ENCODE measurements at regions not wholly inside any gene's neighbourhood (a gene's known extent, or its start where the extent isn't known, plus 50 kb on each side); places are given as distances from the start of the nearest gene placed in this dataset.
"Not testable (repeated sequence)": the region's sequence is repeated elsewhere in the genome, so short reads cannot be mapped to it uniquely, and the experiment has no call there.

DNA sequence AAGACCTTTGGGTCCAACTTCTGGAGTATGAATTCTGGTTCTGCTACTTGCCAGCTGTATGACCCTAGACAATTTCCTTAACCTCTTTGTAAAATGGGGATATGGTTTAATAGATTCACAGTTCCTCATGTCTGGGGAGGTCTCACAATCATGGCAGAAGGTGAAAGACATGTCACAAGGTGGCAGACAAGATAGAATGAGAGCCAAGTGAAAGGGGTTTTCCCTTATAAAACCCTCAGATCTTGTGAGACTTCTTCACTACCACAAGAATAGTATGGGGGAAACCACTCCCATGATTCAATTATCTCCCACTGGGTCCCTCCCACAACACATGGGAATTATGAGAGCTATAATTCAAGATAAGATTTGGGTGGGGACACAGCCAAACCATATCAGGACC lies 63.9 kb upstream of the NRIP1 start:
- not testable (repeated sequence) for H3K4me1 ChIP-seq (ENCODE audit: control insufficient read depth, insufficient read depth, low read length, poor library complexity, severe bottlenecking); H3K4me1 Mint-ChIP-seq; DNase-seq; H3K36me3 ChIP-seq (ENCODE audit: control insufficient read depth, insufficient read depth, low read length); H3K27me3 ChIP-seq (ENCODE audit: control insufficient read depth, insufficient read depth, low read length); H3K4me3 ChIP-seq (ENCODE audit: low read depth, low read length); H3K9me3 ChIP-seq (ENCODE audit: control insufficient read depth in 2 of 2, low read length in 2 of 2); H3K9me3 Mint-ChIP-seq; H3K36me3 Mint-ChIP-seq; ATAC-seq (ENCODE audit: low read depth in 2 of 2); H3K27ac Mint-ChIP-seq; H3K4me3 Mint-ChIP-seq; H3K27ac ChIP-seq (ENCODE audit: insufficient read depth, low read length, poor library complexity, severe bottlenecking)
- H3K27me3 Mint-ChIP-seq = peaks cover 13% of the 10 kb centered on the region

DNA sequence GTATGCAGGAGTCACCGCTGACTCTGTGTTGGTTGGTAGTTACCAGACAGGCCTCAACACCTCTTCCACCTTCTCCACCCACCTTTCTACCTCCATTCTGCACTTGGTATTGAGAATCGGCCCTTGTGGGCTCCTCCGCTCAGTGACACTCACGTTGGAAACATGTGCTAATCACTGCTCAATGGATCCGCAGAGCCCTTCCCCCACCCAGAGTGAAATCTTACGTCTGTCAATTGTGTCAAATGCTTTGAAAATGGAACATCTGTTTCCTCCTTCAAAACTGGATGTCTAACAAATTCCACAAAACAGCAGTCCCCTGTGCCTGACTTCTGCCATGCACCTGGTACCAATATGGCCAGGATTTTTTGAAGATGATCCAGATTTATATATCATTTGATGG lies 65.5 kb upstream of the NRIP1 start:
- no peaks in the 10 kb centered on the region for H3K36me3 Mint-ChIP-seq
- no peaks in the 10 kb centered on the region for H3K4me1 Mint-ChIP-seq
- H3K4me3 Mint-ChIP-seq = no peak overlapping the region
- H3K9me3 Mint-ChIP-seq = peaks cover 0 to 4% (median 0%) of the 10 kb centered on the region in 7 donors
- ATAC-seq (ENCODE audit: low read depth in 2 of 2) = no peak
- no peaks in the 10 kb centered on the region for H3K9me3 ChIP-seq (ENCODE audit: control insufficient read depth in 2 of 2, low read length in 2 of 2)
- no peaks in the 10 kb centered on the region for H3K36me3 ChIP-seq (ENCODE audit: control insufficient read depth, insufficient read depth, low read length)
- H3K27me3 Mint-ChIP-seq = peaks cover 9% of the 10 kb centered on the region
- H3K27ac Mint-ChIP-seq = no peak overlapping the region
- H3K27ac ChIP-seq (ENCODE audit: insufficient read depth, low read length, poor library complexity, severe bottlenecking) = no peak overlapping the region
- no peaks in the 10 kb centered on the region for H3K27me3 ChIP-seq (ENCODE audit: control insufficient read depth, insufficient read depth, low read length)
- DNase-seq = no peak
- H3K4me3 ChIP-seq (ENCODE audit: low read depth, low read length) = no peak overlapping the region
- H3K4me1 ChIP-seq (ENCODE audit: control insufficient read depth, insufficient read depth, low read length, poor library complexity, severe bottlenecking) = no peaks in the 10 kb centered on the region

DNA sequence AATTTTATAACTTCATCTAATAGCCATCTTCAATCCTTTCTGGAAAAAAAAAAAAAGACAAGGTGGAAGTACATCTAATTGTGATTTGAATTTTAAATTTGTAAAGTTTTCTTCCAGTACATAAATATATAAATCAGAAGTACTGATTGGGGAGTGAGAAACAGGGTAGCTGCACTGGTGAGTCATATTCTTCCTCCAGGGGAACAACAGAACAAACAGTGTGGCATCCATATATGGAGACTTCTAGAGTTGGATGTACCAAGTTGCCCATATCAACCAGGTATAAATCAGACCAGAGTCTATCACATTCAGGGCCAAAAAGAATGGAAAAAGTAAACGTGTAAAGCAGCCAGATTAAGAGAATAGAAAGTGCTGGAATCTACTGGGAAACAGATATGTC lies 66.0 kb upstream of the NRIP1 start:
- DNase-seq (no peak), ATAC-seq (ENCODE audit: low read depth in 2 of 2) (no peak)
- Histone ChIP-seq H3K4me3 (ENCODE audit: low read depth, low read length) (no peak overlapping the region), H3K27ac (ENCODE audit: insufficient read depth, low read length, poor library complexity, severe bottlenecking) (no peak overlapping the region), H3K9me3 (ENCODE audit: control insufficient read depth in 2 of 2, low read length in 2 of 2) (no peaks in the 10 kb centered on the region), H3K36me3 (ENCODE audit: control insufficient read depth, insufficient read depth, low read length) (no peaks in the 10 kb centered on the region), H3K4me1 (ENCODE audit: control insufficient read depth, insufficient read depth, low read length, poor library complexity, severe bottlenecking) (no peaks in the 10 kb centered on the region), H3K27me3 (ENCODE audit: control insufficient read depth, insufficient read depth, low read length) (no peaks in the 10 kb centered on the region)
- Mint-ChIP-seq H3K27me3 (peaks cover 9% of the 10 kb centered on the region), H3K9me3 (peaks cover 0 to 4% (median 0%) of the 10 kb centered on the region in 7 donors), H3K36me3 (no peaks in the 10 kb centered on the region), H3K4me1 (no peaks in the 10 kb centered on the region), H3K4me3 (no peak overlapping the region), H3K27ac (no peak overlapping the region)

DNA sequence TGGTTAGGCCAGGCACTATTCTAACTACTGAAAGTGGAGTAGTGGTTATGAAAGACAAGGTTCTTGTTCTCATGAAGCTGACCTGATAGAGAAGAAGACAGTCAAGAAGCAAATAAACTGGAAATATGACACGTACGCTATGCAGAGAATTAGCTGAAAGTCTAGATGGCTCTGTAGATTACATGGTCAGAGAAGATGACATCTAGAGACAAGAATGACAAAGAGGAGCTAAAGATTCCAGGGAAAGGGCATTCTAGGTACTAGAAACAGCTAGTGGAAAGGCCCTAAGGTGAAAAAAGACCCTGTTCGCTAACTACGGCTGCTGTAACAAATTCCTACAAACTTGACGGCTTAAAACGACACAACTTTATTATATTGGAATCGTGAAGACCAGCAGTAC lies 68.0 kb upstream of the NRIP1 start:
- H3K27me3 ChIP-seq (ENCODE audit: control insufficient read depth, insufficient read depth, low read length) = no peaks in the 10 kb centered on the region
- no peak for DNase-seq
- H3K4me1 ChIP-seq (ENCODE audit: control insufficient read depth, insufficient read depth, low read length, poor library complexity, severe bottlenecking) = no peaks in the 10 kb centered on the region
- Mint-ChIP-seq H3K4me3 (no peak overlapping the region), H3K4me1 (no peaks in the 10 kb centered on the region), H3K36me3 (no peaks in the 10 kb centered on the region), H3K27me3 (peaks cover 9% of the 10 kb centered on the region), H3K9me3 (peaks cover 0 to 4% (median 0%) of the 10 kb centered on the region in 7 donors), H3K27ac (no peak overlapping the region)
- H3K4me3 ChIP-seq (ENCODE audit: low read depth, low read length) = no peak overlapping the region
- no peak for ATAC-seq (ENCODE audit: low read depth in 2 of 2)
- no peaks in the 10 kb centered on the region for H3K9me3 ChIP-seq (ENCODE audit: control insufficient read depth in 2 of 2, low read length in 2 of 2)
- H3K36me3 ChIP-seq (ENCODE audit: control insufficient read depth, insufficient read depth, low read length) = no peaks in the 10 kb centered on the region
- H3K27ac ChIP-seq (ENCODE audit: insufficient read depth, low read length, poor library complexity, severe bottlenecking) = no peak overlapping the region

DNA sequence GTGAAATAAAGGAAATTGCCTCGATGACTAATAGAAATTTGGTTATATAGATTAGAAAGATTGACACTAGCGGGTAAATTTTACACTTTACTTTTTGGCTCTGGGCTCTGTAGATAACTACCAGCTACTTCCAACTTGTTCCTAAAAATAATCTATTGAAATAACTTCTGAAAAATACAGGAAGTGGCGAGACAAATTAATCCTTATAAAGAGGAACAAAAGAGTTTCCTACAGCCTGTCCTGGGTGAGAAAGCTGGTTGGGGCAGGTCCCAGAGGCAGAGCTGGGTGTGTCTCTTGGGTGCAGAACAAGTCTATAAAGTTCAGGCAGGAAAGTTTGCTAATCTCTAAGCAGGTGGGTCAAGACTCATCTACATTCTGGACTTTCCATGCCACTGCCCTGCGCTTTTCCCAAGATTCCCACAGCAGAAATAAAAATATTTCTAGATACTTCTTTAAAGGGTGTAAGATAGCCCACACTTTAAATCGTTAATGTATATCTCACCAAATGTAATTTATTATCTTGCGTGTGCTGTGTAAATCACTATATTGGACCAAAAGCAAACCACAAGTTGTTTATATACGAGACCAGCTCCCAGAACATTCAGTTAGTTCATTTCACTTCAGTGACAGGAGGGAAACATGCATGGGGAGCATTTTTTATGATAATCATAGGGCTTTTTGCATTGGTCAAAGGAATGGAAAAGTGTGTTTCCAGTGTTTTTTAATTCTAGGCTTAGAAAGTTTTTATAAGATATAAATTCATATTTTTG lies 70.1 kb upstream of the NRIP1 start:
- no peaks in the 10 kb centered on the region for H3K27me3 ChIP-seq (ENCODE audit: control insufficient read depth, insufficient read depth, low read length)
- no peak overlapping the region for H3K4me3 ChIP-seq (ENCODE audit: low read depth, low read length)
- Mint-ChIP-seq H3K4me3 (no peak overlapping the region), H3K36me3 (no peaks in the 10 kb centered on the region), H3K27ac (no peak overlapping the region), H3K9me3 (peaks cover 0 to 3% (median 0%) of the 10 kb centered on the region in 7 donors), H3K27me3 (peaks cover 6% of the 10 kb centered on the region), H3K4me1 (no peaks in the 10 kb centered on the region)
- no peak overlapping the region for H3K27ac ChIP-seq (ENCODE audit: insufficient read depth, low read length, poor library complexity, severe bottlenecking)
- ATAC-seq (ENCODE audit: low read depth in 2 of 2) (no peak), DNase-seq (no peak)
- no peaks in the 10 kb centered on the region for H3K4me1 ChIP-seq (ENCODE audit: control insufficient read depth, insufficient read depth, low read length, poor library complexity, severe bottlenecking)
- no peaks in the 10 kb centered on the region for H3K36me3 ChIP-seq (ENCODE audit: control insufficient read depth, insufficient read depth, low read length)
- no peaks in the 10 kb centered on the region for H3K9me3 ChIP-seq (ENCODE audit: control insufficient read depth in 2 of 2, low read length in 2 of 2)

DNA sequence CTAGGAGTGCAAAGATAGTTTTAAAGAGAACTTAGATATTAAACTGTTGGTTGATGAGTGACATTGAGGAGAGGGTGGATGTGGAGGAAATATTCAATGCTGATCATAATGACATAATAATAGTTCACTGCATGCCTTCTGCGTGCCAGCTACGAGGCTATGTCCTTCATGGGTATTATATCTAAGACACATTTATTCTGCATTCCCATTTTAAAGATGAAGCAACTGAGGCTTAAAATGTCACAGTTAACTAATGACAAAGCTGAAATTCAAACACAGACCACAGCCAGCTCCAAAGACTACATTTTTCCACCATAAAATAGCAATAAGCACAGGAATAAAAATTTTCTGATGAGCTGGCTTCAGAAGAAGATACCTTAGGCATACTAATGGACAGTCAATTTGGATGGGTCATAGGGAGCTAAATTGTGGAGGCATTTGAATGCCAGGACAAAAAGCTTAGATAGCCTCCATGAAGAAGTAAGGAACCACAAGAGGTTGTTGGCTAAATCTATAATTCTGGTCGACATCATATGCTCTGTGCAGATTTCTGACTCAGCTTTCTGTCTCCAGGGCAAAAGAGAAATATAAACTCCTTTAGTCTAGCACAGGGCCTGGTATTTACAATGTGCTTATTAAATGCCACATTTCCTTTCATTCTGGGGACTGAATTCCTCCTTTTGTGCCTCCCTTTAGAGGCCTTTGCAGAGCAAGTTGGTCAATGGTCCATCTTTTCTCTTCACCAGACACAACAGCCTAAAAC lies 71.2 kb upstream of the NRIP1 start:
- H3K4me3 Mint-ChIP-seq = no peak overlapping the region
- no peaks in the 10 kb centered on the region for H3K4me1 ChIP-seq (ENCODE audit: control insufficient read depth, insufficient read depth, low read length, poor library complexity, severe bottlenecking)
- H3K9me3 Mint-ChIP-seq = peaks cover 0 to 2% (median 0%) of the 10 kb centered on the region in 7 donors
- H3K36me3 ChIP-seq (ENCODE audit: control insufficient read depth, insufficient read depth, low read length) = no peaks in the 10 kb centered on the region
- no peak for DNase-seq
- no peak overlapping the region for H3K27ac ChIP-seq (ENCODE audit: insufficient read depth, low read length, poor library complexity, severe bottlenecking)
- no peak overlapping the region for H3K27ac Mint-ChIP-seq
- H3K27me3 Mint-ChIP-seq = peaks cover 6% of the 10 kb centered on the region
- H3K4me1 Mint-ChIP-seq = no peaks in the 10 kb centered on the region
- H3K9me3 ChIP-seq (ENCODE audit: control insufficient read depth in 2 of 2, low read length in 2 of 2) = no peaks in the 10 kb centered on the region
- H3K27me3 ChIP-seq (ENCODE audit: control insufficient read depth, insufficient read depth, low read length) = no peaks in the 10 kb centered on the region
- no peak for ATAC-seq (ENCODE audit: low read depth in 2 of 2)
- no peaks in the 10 kb centered on the region for H3K36me3 Mint-ChIP-seq
- no peak overlapping the region for H3K4me3 ChIP-seq (ENCODE audit: low read depth, low read length)

DNA sequence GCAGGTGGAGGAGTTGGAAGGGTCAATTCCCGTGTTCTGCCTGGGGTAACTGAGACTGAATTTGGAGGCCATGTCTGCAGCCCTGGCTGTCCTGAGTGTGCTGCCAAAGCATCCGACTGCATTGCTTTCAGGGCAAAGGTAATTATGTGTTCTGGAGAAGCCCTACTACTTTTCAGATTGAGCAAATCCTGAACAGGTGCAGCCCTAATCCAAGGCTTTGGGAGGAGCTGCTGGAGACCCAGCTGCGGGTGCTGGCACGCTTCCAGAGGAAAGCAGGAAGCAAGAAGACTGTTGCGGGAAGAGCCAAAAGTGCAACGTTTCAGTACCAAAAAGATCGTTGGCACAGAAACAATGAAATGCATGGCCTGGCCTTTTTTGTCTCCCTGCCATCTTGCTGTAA lies 73.7 kb upstream of the NRIP1 start:
- H3K4me3 ChIP-seq (ENCODE audit: low read depth, low read length) = no peak overlapping the region
- no peaks in the 10 kb centered on the region for H3K9me3 ChIP-seq (ENCODE audit: control insufficient read depth in 2 of 2, low read length in 2 of 2)
- Mint-ChIP-seq H3K4me3 (no peak overlapping the region), H3K27ac (no peak overlapping the region), H3K36me3 (no peaks in the 10 kb centered on the region), H3K9me3 (no peaks in the 10 kb centered on the region), H3K27me3 (no peaks in the 10 kb centered on the region), H3K4me1 (no peaks in the 10 kb centered on the region)
- ATAC-seq (ENCODE audit: low read depth in 2 of 2) = no peak
- no peak for DNase-seq
- no peaks in the 10 kb centered on the region for H3K36me3 ChIP-seq (ENCODE audit: control insufficient read depth, insufficient read depth, low read length)
- no peaks in the 10 kb centered on the region for H3K27me3 ChIP-seq (ENCODE audit: control insufficient read depth, insufficient read depth, low read length)
- H3K4me1 ChIP-seq (ENCODE audit: control insufficient read depth, insufficient read depth, low read length, poor library complexity, severe bottlenecking) = no peaks in the 10 kb centered on the region
- no peak overlapping the region for H3K27ac ChIP-seq (ENCODE audit: insufficient read depth, low read length, poor library complexity, severe bottlenecking)

DNA sequence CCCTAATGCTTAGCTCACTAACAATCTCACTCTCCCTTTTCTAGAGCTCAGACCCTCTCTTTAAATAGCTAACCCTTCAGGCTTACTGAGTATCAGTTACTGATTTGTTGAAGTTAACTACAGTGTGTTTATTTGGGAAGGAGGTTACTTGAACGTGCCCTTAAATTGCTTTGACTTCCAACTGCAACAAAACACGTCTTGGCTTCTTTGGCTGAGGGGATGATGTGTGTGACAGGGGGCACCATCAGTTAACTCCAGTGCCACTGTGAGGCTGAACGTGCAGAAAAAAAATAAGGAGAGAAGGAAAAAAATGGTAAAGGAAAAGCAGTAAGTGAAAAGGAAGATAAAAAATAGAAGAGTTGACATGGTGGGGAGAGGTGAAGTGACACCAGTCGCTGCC lies 75.1 kb upstream of the NRIP1 start:
- H3K4me1 Mint-ChIP-seq = no peaks in the 10 kb centered on the region
- no peaks in the 10 kb centered on the region for H3K9me3 Mint-ChIP-seq

More for the DNA sequence above, 75.1 kb upstream of the NRIP1 start:
- Histone ChIP-seq H3K4me3 (ENCODE audit: low read depth, low read length) (no peak overlapping the region), H3K27ac (ENCODE audit: insufficient read depth, low read length, poor library complexity, severe bottlenecking) (no peak overlapping the region), H3K9me3 (ENCODE audit: control insufficient read depth in 2 of 2, low read length in 2 of 2) (no peaks in the 10 kb centered on the region), H3K4me1 (ENCODE audit: control insufficient read depth, insufficient read depth, low read length, poor library complexity, severe bottlenecking) (no peaks in the 10 kb centered on the region), H3K36me3 (ENCODE audit: control insufficient read depth, insufficient read depth, low read length) (no peaks in the 10 kb centered on the region), H3K27me3 (ENCODE audit: control insufficient read depth, insufficient read depth, low read length) (no peaks in the 10 kb centered on the region)
- no peaks in the 10 kb centered on the region for H3K36me3 Mint-ChIP-seq
- H3K27ac Mint-ChIP-seq = no peak overlapping the region
- no peaks in the 10 kb centered on the region for H3K27me3 Mint-ChIP-seq
- ATAC-seq (ENCODE audit: low read depth in 2 of 2) (no peak), DNase-seq (no peak)
- no peak overlapping the region for H3K4me3 Mint-ChIP-seq

All from CD4-positive, CD25-positive, alpha-beta regulatory T cell (primary cell).